Caco-2 (cell line): ENCODE measurements at regions not wholly inside any gene's neighbourhood (a gene's known extent, or its start where the extent isn't known, plus 50 kb on each side); places are given as distances from the start of the nearest gene placed in this dataset.

ENCODE experiments used
- BruUV-seq: library from RNA; stranded (reverse); fragments of 400-500 nt; replicated peaks from 2 replicates; lab custom pipeline; 2021; lab: Mats Ljungman, UMichigan
- CTCF ChIA-PET: fragments of 300-600 bp; sonication (Branson Sonifier 250); formaldehyde crosslinking; loops from one replicate; lab custom pipeline; 2022; ENCODE audit warnings: antibody characterized with exemption; lab: Charles Lee
- POLR2A ChIA-PET: fragments of 300-600 bp; sonication (Branson Sonifier 250); formaldehyde crosslinking; loops from one replicate; lab custom pipeline; 2022; ENCODE audit warnings: antibody characterized with exemption; lab: Charles Lee
- DNase-seq, 2 experiments: peaks; one replicate each; pipeline versions ENCODE4 v3.0.0 to v3.0.0-alpha.2; 2020 to 2022
- H3K27me3 ChIP-seq: replicated peaks from 2 replicates; pipeline ENCODE4 v1.6.0; 2011; ENCODE audit warnings: low read length; ENCODE audit not compliant: control insufficient read depth, insufficient read depth
- H3K36me3 ChIP-seq: 2 replicates; pipeline ENCODE4 v1.5.1; 2011; ENCODE audit warnings: low read length; ENCODE audit not compliant: control insufficient read depth, insufficient read depth
- H3K4me1 ChIP-seq: fragments of 250-450 bp; sonication (Bioruptor Pico); 2 replicates; pipeline ENCODE4 v1.5.1; 2020; ENCODE audit warnings: mild to moderate bottlenecking
- H3K4me3 ChIP-seq: 2 replicates; pipeline ENCODE4 v1.5.1; 2011; ENCODE audit warnings: low read depth, mild to moderate bottlenecking, control low read depth, low read length
- H3K9me3 ChIP-seq: fragments of 250-450 bp; sonication (Bioruptor Pico); 2 replicates; pipeline ENCODE4 v1.5.1; 2020; ENCODE audit warnings: mild to moderate bottlenecking, moderate library complexity
- H3K27ac Mint-ChIP-seq: one replicate; pipeline ENCODE4 v1.8.0; 2022; ENCODE audit warnings: mixed read lengths; ENCODE audit not compliant: unreplicated experiment
- H3K27me3 Mint-ChIP-seq: one replicate; pipeline ENCODE4 v1.8.0; 2022; ENCODE audit warnings: mixed read lengths; ENCODE audit not compliant: insufficient read depth, unreplicated experiment
- H3K36me3 Mint-ChIP-seq: one replicate; pipeline ENCODE4 v1.8.0; 2022; ENCODE audit warnings: mild to moderate bottlenecking, mixed read lengths; ENCODE audit not compliant: insufficient read depth, unreplicated experiment
- H3K4me1 Mint-ChIP-seq: one replicate; pipeline ENCODE4 v1.8.0; 2022; ENCODE audit warnings: low read depth, mixed read lengths; ENCODE audit not compliant: unreplicated experiment
- H3K4me3 Mint-ChIP-seq: one replicate; pipeline ENCODE4 v1.8.0; 2022; ENCODE audit warnings: mild to moderate bottlenecking, moderate library complexity, mixed read lengths; ENCODE audit not compliant: unreplicated experiment
- H3K9me3 Mint-ChIP-seq: one replicate; pipeline ENCODE4 v1.8.0; 2022; ENCODE audit warnings: mixed read lengths; ENCODE audit not compliant: unreplicated experiment
- CTCF ChIP-seq, 2 experiments: fragments of 200-600 bp in 1 of 2; IDR thresholded peaks; 1 replicate in 1 of 2; 2 replicates in 1 of 2; pipeline versions ENCODE4 v1.5.1 to v1.8.0; 2011 to 2022; ENCODE audit warnings: antibody characterized with exemption in 1 of 2, control low read depth in 1 of 2, inconsistent platforms in 1 of 2, low read depth in 1 of 2, low read length in 1 of 2, mild to moderate bottlenecking in 1 of 2, moderate library complexity in 1 of 2; ENCODE audit not compliant: insufficient read depth in 1 of 2, severe bottlenecking in 1 of 2, unreplicated experiment in 1 of 2
- intact Hi-C: fragments of 100-400 bp; cut with micrococcal nuclease; formaldehyde crosslinking; loops from one replicate; pipeline ENCODE4 v1.10.0; 2022; ENCODE audit not compliant: unreplicated experiment

GRCh38 chr17:56009795-56010651, 143.3 kb upstream of the ANKFN1 start:
- BruUV-seq = no TSS peak
- ChIA-PET CTCF (no interaction called here), POLR2A (no interaction called here)
- Histone ChIP-seq H3K9me3 (no peaks in the 10 kb centered on the region), H3K4me3 (no peak overlapping the region), H3K27me3 (no peaks in the 10 kb centered on the region), H3K4me1 (no peaks in the 10 kb centered on the region), H3K36me3 (no peaks in the 10 kb centered on the region)
- Mint-ChIP-seq H3K4me3 (no peak overlapping the region), H3K27me3 (peaks cover 7% of the 10 kb centered on the region), H3K4me1 (no peaks in the 10 kb centered on the region), H3K9me3 (no peaks in the 10 kb centered on the region), H3K36me3 (no peaks in the 10 kb centered on the region), H3K27ac (no peak overlapping the region)
- no peak for TF ChIP-seq CTCF (IDR thresholded peaks at IDR 0.05; ENCODE audit: insufficient read depth in 1 of 2, low read depth in 1 of 2, low read length in 1 of 2, severe bottlenecking in 1 of 2, unreplicated experiment in 1 of 2)
- intact Hi-C loops = no loop called here
- no peak for DNase-seq

GRCh38 chr17:56011406-56012131, 141.7 kb upstream of the ANKFN1 start:
- intact Hi-C loops = no loop called here
- DNase-seq = no peak
- Mint-ChIP-seq H3K27me3 (peaks cover 10% of the 10 kb centered on the region), H3K4me1 (no peaks in the 10 kb centered on the region), H3K9me3 (no peaks in the 10 kb centered on the region), H3K36me3 (no peaks in the 10 kb centered on the region), H3K27ac (no peak overlapping the region), H3K4me3 (no peak overlapping the region)
- ChIA-PET CTCF (no interaction called here), POLR2A (no interaction called here)
- H3K4me3 ChIP-seq = no peak overlapping the region
- no peaks in the 10 kb centered on the region for H3K27me3 ChIP-seq
- TF ChIP-seq CTCF (IDR thresholded peaks at IDR 0.05; ENCODE audit: insufficient read depth in 1 of 2, low read depth in 1 of 2, low read length in 1 of 2, severe bottlenecking in 1 of 2, unreplicated experiment in 1 of 2) = no peak
- no peaks in the 10 kb centered on the region for H3K4me1 ChIP-seq
- no peaks in the 10 kb centered on the region for H3K36me3 ChIP-seq
- H3K9me3 ChIP-seq = no peaks in the 10 kb centered on the region
- BruUV-seq = no TSS peak

- no TSS peak for BruUV-seq
- Histone ChIP-seq H3K9me3 (no peaks in the 10 kb centered on the region), H3K36me3 (no peaks in the 10 kb centered on the region), H3K27me3 (peaks cover 1% of the 10 kb centered on the region; the same call in 1 of the 2 replicates), H3K4me3 (no peak overlapping the region), H3K4me1 (no peaks in the 10 kb centered on the region)
- DNase-seq = no peak
- ChIA-PET POLR2A (no interaction called here), CTCF (no interaction called here)
- TF ChIP-seq CTCF (IDR thresholded peaks at IDR 0.05; ENCODE audit: insufficient read depth in 1 of 2, low read depth in 1 of 2, low read length in 1 of 2, severe bottlenecking in 1 of 2, unreplicated experiment in 1 of 2) = no peak
- H3K9me3 Mint-ChIP-seq = no peaks in the 10 kb centered on the region
- no peak overlapping the region for H3K4me3 Mint-ChIP-seq
- peaks cover 20% of the 10 kb centered on the region for H3K27me3 Mint-ChIP-seq
- H3K36me3 Mint-ChIP-seq = no peaks in the 10 kb centered on the region
- H3K4me1 Mint-ChIP-seq = no peaks in the 10 kb centered on the region
- intact Hi-C loops = no loop called here
- no peak overlapping the region for H3K27ac Mint-ChIP-seq
Observed at GRCh38 chr17:56018211-56018610, 135.1 kb upstream of the ANKFN1 start.
